Endodermal cell (in vitro differentiated cells): ENCODE measurements at regions not wholly inside any gene's neighbourhood (a gene's known extent, or its start where the extent isn't known, plus 50 kb on each side); places are given as distances from the start of the nearest gene placed in this dataset.

Source experiments
- DNase-seq: peaks from one replicate; pipeline ENCODE4 v3.0.0-alpha.2; 2017
- H3K27ac ChIP-seq: 2 replicates; pipeline ENCODE4 v1.5.1; 2013; ENCODE audit warnings: mild to moderate bottlenecking, low read depth, low read length, moderate library complexity
- H3K27me3 ChIP-seq: 2 replicates; pipeline ENCODE4 v1.6.1; 2013; ENCODE audit warnings: mild to moderate bottlenecking, low read length, moderate library complexity; ENCODE audit not compliant: insufficient read depth, control insufficient read depth, poor library complexity, severe bottlenecking
- H3K36me3 ChIP-seq: 2 replicates; pipeline ENCODE4 v1.7.0; 2013; ENCODE audit warnings: mild to moderate bottlenecking, low read length, moderate library complexity; ENCODE audit not compliant: control insufficient read depth, insufficient read depth
- H3K4me1 ChIP-seq: one replicate; pipeline ENCODE4 v1.7.0; 2013; ENCODE audit warnings: low read length; ENCODE audit not compliant: control insufficient read depth, insufficient read depth
- H3K4me3 ChIP-seq: 2 replicates; pipeline ENCODE4 v1.5.1; 2013; ENCODE audit warnings: mild to moderate bottlenecking, low read length, moderate library complexity
- H3K9ac ChIP-seq: 2 replicates; pipeline ENCODE4 v1.6.1; 2013; ENCODE audit warnings: mild to moderate bottlenecking, low read length, moderate library complexity; ENCODE audit not compliant: poor library complexity, severe bottlenecking; ENCODE audit errors: extremely low read depth
- H3K9me3 ChIP-seq: 2 replicates; pipeline ENCODE4 v1.6.1; 2013; ENCODE audit warnings: mild to moderate bottlenecking, low read length, moderate library complexity; ENCODE audit not compliant: control insufficient read depth
- H3K27ac Mint-ChIP-seq: 2 replicates; pipeline ENCODE4 v1.8.0; 2020; ENCODE audit warnings: mixed read lengths
- H3K27me3 Mint-ChIP-seq: 2 replicates; pipeline ENCODE4 v1.8.0; 2021; ENCODE audit warnings: mild to moderate bottlenecking, mixed read lengths; ENCODE audit not compliant: insufficient read depth
- H3K36me3 Mint-ChIP-seq: 2 replicates; pipeline ENCODE4 v1.8.0; 2020; ENCODE audit warnings: low read depth, mixed read lengths
- H3K4me1 Mint-ChIP-seq: 2 replicates; pipeline ENCODE4 v1.8.0; 2020; ENCODE audit warnings: mixed read lengths
- H3K4me3 Mint-ChIP-seq: 2 replicates; pipeline ENCODE4 v1.8.0; 2020; ENCODE audit warnings: mild to moderate bottlenecking, moderate library complexity, mixed read lengths
- H3K9me3 Mint-ChIP-seq: 2 replicates; pipeline ENCODE4 v1.8.0; 2020; ENCODE audit warnings: mild to moderate bottlenecking, mixed read lengths
- WGBS, 2 experiments: methylation state at CpG; one replicate each; pipeline versions ENCODE4 v1.1.5 to v1.1.7; 2013; ENCODE audit warnings: missing lambda C conversion rate in 2 of 2, mixed read lengths in 1 of 2; ENCODE audit not compliant: insufficient coverage in 1 of 2, insufficient read length in 1 of 2; 5-methylcytosine and 5-hydroxymethylcytosine counted together
- TF ChIP-seq, protein P1 (sequence below): fragments of 200-600 bp; sonication (generic); conservative IDR thresholded peaks from 2 replicates; pipeline ENCODE4 v1.5.0; 2021; ENCODE audit warnings: antibody characterized with exemption, mild to moderate bottlenecking

DNA sequence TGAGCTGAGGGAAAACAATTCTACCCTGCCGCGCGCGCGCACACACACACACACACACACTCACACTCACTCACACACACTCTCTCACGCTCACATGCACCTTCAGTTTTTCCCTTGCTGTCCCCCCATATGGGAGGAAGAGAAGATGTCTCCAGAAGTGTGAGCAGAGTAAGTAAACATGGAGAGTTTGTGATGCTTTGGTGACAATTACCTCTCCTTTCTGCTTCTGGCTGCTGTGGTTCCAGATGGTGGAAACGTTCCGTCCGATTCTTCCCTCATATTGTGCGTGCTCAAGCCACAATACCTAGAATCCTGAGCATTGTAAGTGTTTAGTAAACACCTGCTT is 86.7 kb downstream of the LINC00237 start:
- TF ChIP-seq, protein P1, sequence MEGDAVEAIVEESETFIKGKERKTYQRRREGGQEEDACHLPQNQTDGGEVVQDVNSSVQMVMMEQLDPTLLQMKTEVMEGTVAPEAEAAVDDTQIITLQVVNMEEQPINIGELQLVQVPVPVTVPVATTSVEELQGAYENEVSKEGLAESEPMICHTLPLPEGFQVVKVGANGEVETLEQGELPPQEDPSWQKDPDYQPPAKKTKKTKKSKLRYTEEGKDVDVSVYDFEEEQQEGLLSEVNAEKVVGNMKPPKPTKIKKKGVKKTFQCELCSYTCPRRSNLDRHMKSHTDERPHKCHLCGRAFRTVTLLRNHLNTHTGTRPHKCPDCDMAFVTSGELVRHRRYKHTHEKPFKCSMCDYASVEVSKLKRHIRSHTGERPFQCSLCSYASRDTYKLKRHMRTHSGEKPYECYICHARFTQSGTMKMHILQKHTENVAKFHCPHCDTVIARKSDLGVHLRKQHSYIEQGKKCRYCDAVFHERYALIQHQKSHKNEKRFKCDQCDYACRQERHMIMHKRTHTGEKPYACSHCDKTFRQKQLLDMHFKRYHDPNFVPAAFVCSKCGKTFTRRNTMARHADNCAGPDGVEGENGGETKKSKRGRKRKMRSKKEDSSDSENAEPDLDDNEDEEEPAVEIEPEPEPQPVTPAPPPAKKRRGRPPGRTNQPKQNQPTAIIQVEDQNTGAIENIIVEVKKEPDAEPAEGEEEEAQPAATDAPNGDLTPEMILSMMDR, result no peak
- WGBS, 2 experiments, result 92 to 94% methylated on average over 4 to 9 of the region's 10 CpGs
- Mint-ChIP-seq H3K27me3 (no peaks in the 10 kb centered on the region), H3K27ac (no peak overlapping the region), H3K4me1 (peaks cover 33% of the 10 kb centered on the region), H3K9me3 (no peaks in the 10 kb centered on the region), H3K4me3 (no peak overlapping the region), H3K36me3 (no peaks in the 10 kb centered on the region)
- Histone ChIP-seq H3K4me3 (no peak overlapping the region), H3K27me3 (no peaks in the 10 kb centered on the region), H3K9ac (no peak overlapping the region), H3K4me1 (peaks cover 3% of the 10 kb centered on the region), H3K36me3 (no peaks in the 10 kb centered on the region), H3K27ac (no peak overlapping the region), H3K9me3 (no peaks in the 10 kb centered on the region)
- DNase-seq, result no peak

DNA sequence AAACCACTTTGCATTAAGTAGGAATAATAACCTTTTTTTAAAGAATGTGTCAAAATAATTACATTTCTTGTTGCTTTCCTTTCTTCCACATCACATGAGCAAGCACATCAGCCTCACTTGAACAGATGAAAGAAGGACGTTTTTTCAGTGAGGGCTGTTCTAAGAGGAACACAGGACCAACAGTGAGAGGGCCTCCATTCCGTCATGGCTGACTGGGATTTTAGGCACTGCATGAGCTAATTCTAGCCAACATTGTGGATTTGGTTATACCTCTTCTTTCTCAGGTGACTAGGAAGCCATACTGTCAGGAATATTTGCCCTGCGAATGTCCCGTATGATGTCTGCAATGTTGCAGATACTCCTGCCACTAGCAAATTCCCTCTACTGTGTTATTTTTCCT is 87.6 kb downstream of the LINC00237 start:
- Histone ChIP-seq H3K4me3 (no peak overlapping the region), H3K27ac (no peak overlapping the region), H3K9me3 (no peaks in the 10 kb centered on the region), H3K27me3 (no peaks in the 10 kb centered on the region), H3K36me3 (no peaks in the 10 kb centered on the region), H3K4me1 (peaks cover 3% of the 10 kb centered on the region), H3K9ac (no peak overlapping the region)
- Mint-ChIP-seq H3K9me3 (no peaks in the 10 kb centered on the region), H3K36me3 (no peaks in the 10 kb centered on the region), H3K4me1 (peaks cover 33% of the 10 kb centered on the region), H3K27ac (no peak overlapping the region), H3K27me3 (peaks cover 4% of the 10 kb centered on the region), H3K4me3 (no peak overlapping the region)
- no peak for DNase-seq
- 82 to 93% methylated on average over 2 to 4 of the region's 4 CpGs for WGBS, 2 experiments
- TF ChIP-seq, protein P1, result no peak

DNA sequence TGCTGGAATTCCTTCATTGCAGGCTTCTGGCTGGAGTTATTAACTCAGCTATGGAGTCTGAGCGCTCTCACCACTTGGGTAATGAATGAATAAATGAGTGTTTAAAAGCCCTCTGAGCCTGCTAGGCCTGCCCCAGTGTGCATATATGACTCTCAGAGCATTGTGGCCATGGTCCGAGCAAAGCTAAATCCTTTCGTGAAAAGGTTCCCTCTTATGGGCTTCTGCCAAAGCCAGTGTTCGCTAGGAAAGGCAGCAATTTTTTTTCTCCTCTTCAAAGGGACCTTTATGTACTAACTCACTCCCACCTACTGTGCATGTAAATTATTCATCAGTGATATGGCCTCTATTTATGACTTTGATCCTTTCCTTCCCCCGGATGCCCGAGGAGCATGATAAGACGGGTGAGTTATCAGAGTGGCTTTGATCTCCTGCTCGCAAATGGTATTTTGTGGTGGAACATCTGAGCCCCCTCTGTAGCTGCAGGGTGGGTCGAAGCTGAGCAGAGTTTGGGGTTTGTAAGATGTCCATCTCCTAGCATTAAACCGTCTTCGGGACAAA is 88.6 kb downstream of the LINC00237 start:
- Histone ChIP-seq H3K27me3 (no peaks in the 10 kb centered on the region), H3K36me3 (no peaks in the 10 kb centered on the region), H3K27ac (no peak overlapping the region), H3K4me1 (peaks cover 3% of the 10 kb centered on the region), H3K9ac (no peak overlapping the region), H3K9me3 (no peaks in the 10 kb centered on the region), H3K4me3 (no peak overlapping the region)
- TF ChIP-seq, protein P1, result no peak
- Mint-ChIP-seq H3K9me3 (no peaks in the 10 kb centered on the region), H3K36me3 (no peaks in the 10 kb centered on the region), H3K4me3 (no peak overlapping the region), H3K27ac (no peak overlapping the region), H3K27me3 (peaks cover 4% of the 10 kb centered on the region), H3K4me1 (peaks cover 33% of the 10 kb centered on the region)
- 89 to 91% methylated on average over 5 to 11 of the region's 11 CpGs for WGBS, 2 experiments
- DNase-seq, result no peak
